NCI-H1694 treated with DMSO at 0.1 percent for 48 hours (cell line): ENCODE measurements at regions not wholly inside any gene's neighbourhood (a gene's known extent, or its start where the extent isn't known, plus 50 kb on each side); places are given as distances from the start of the nearest gene placed in this dataset.
"Not testable (repeated sequence)": the region's sequence is repeated elsewhere in the genome, so short reads cannot be mapped to it uniquely, and the experiment has no call there.

ENCODE experiments used
- DNase-seq: peaks from one replicate; lab custom pipeline; 2025; lab: John Stamatoyannopoulos, UW

DNA sequence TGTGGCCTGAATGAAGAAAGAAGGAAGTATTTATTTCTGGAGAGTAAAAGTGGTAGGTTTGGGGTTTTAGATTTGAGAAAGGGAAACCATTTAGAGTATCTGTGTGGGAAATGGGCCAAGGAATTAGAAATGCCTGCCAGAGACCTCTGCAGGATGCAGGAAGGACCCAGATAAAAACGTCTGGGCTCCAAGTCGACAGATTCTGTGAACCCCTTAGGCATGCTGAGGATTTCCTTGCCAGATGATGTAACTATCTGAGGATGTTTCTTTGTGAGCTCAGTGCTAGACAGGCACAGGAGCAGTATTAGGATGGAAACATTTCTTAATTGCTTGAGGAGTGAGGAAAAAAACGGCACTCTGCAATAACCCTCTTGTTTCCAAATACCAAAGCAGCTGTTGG, 251.8 kb upstream of the DMRT1 start:
- DNase-seq, result no peak

DNA sequence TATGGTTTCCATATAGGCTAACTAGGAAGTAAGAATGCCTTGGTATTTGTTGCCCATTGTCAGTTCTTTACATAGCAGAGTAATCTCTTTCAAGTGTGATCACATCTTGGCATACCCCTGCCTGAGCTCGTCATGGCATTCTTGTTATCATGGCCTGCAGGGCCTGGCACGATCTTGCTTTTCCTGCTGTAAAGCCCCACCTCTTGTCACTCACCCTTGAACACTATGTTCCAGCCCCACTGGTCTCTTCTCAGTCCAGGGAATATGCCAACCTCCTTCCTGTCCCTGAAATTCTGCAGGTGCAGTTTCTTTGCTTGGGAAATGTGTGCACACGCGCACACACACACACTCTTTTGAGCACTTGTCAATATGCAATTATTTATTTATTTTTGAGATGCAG, 250.2 kb upstream of the DMRT1 start:
- DNase-seq, result no peak

DNA sequence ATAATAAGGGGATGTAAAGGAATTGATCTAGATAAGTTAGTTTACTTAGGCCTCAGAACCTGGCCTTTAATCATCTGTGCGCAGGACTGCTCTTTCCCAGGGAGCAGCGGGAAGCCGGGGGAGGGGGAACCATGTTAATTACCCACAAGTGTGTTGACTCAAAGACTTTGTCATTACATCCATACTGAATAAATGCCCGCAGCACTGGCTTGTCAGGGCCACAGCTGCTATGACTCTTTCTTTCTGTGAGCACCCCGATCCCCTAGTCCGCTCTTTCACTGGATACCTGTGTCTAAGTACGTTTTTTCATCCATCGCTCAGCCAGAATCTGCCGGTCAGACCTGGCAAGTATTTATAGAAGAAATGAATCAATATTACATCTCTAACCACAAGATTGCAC, 249.3 kb upstream of the DMRT1 start:
- no peak for DNase-seq

DNA sequence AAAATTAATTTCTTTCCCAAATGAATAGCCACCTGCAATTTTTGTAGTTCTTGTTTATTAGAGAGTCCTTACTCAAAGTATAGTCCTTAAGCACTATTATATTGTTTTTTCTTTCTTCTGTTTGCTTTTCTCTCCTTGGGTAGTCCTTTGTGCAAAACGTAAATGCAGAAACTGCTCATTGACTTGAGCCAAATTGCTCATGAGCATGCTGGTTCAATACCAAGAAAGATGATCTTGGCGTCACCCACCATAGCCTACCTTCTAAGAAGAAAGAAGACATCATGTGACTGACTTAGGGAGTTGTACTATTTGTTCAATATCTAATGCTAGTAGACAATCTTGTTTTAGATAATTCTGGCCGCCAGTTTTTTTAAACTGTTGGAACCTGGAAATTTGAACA, 248.8 kb upstream of the DMRT1 start:
- no peak for DNase-seq

DNA sequence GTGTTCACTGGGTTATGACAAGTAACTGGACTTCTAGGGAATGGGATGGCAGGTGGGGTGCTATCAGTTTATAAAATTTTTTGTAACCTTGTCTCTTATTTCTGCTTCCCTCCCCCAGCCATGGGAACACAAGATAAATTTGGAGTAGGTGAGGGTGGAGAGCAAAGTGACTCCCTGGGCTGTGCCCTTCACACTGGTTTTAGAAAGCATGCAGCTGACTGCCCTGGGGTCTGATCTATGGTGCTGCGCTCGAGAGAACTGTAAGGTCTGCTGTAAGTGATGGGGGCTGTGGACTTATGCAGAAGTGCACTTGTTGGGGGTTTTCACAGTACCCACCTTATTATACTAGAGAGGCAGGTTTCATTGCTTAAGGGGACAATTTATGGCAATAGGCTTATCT, 247.7 kb upstream of the DMRT1 start:
- DNase-seq, result no peak

DNA sequence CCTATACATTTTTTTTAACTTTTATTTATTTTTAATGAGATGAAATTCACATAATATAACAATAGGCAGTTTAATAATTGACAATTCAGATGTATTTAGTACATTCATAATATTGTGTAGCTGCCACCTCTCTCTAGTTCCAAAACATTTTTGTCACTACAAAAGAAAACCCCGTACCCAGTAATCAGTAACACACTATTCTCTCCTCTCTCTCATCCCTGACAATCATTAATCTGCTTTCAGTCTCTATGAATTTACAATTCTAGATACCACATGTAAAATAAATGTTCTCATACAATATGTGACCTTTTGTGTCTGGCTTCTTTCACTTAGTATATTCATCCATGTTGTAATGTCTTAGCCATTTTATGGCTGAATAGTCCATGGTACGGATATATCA, 244.8 kb upstream of the DMRT1 start:
- no peak for DNase-seq

DNA sequence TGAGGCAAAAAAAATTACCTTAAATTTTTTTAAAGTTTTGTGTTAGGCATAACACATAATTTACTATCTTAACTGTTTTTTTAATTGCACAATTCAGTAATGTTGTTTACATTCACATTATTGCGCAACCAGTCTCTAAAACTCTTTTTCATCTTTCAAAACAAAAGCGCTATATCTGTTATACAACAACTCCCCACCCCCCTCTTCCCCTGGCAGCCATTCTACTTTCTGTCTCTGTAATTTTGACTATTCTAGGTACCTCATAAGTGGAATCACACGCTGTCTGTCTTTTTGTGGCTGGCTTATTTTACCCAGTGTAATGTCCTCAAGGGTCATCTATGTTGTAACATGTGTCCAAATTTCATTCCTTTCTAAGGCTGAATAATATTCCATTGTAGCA, 241.5 kb upstream of the DMRT1 start:
- DNase-seq, result no peak

DNA sequence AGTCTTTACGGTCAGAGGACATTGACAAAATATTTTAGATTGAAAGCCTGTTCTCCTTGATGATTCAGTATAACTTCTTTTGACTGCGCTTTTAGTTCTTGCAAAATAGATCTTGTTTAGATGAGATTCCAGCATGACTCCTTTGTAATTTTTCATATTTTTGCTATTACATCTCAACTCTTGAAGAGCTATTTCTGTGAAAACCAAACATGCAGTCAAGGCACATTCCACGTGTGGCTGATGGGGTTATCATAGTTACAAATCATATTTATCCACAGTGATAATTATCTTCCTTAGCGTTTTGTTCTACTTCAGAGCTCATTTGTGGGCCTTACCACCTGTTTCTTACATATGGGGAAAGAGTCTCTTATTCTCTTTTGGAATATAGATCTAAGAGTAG, 238.8 kb upstream of the DMRT1 start:
- no peak for DNase-seq

DNA sequence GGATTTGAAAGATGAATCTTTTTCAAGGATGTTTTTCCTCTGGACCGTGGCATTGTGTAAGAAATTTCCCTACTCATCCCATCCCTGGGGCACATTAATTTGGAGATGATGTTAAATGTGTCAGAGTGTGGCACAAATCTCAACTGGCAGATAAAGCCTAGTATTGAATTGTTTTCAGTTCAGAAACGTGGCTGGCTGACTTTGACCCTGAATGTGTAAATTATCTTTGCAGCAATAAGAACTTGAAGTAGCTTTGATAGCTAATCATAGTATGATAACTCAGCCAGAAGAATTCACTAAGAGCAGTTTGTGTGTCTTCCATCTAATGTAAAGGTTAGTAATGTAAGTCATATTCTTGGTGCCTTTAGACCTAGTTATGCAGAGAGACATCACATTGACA, 238.4 kb upstream of the DMRT1 start:
- no peak for DNase-seq

DNA sequence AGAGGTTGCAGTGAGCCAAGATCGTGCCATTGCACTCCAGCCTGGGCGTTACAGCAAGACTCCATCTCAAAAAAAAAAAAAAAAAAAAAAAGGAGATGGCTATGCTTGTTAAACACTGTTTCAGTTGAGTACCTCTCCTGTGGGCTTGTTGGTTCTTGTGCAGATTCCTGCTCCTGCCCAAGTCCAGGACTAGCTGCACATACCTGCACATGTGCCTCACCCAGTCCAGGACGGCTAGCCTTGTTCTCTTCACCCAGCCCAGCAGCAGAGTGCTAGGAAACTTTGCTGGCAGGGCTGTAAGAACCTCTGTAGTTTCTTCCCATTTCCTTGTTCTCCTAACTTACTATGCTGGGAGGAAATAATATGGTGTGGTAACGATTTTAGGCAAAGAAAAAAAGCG, 234.1 kb upstream of the DMRT1 start:
- DNase-seq, result no peak

DNA sequence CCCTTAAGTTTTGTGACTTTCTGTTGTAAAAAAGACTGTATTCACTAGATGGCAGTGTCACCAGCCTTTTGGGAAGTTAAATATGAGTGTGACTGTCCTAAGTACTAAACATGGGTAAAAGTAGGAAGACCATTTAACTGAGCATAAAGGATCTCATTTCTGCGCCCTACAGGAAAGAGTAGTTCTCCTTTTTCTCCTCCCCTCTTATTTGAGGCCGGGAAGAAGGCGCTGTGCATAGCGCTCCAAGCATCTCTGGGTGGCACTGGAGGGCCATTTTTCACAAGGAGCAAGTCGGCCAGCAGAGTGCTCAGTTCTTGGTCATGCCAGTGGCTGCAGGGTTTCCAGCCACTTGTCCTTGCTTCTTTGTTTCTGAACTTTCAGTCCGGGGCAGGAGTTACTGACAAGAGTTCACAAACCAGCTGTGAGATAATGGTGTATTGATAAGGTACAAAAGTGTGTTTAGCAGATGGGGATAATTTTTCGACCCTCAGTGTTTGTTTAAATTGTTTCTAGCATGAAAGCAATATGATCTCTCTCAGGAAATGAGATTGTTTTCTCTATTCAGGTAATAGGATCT, 227.6 kb upstream of the DMRT1 start:
- peak; percentile 62 for DNase-seq

DNA sequence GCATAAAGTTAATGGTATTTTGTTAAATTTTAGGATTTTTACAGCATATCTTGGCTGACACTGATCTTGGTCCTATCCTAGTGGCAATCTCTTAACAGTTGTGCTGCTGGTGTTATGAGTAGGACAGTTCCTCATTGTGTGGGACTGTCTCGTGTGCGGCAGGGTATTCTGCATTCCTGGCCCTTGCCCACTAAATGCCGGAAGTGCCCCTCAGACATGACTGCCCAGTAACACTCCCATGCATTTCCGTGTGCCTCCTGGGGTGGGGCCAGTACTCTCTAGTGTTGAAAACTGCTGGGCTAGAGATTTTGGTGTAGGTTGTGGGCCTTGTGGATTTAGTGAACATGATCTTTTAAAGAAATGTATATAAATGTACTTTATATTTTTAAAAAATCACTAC, 227.1 kb upstream of the DMRT1 start:
- no peak for DNase-seq

DNA sequence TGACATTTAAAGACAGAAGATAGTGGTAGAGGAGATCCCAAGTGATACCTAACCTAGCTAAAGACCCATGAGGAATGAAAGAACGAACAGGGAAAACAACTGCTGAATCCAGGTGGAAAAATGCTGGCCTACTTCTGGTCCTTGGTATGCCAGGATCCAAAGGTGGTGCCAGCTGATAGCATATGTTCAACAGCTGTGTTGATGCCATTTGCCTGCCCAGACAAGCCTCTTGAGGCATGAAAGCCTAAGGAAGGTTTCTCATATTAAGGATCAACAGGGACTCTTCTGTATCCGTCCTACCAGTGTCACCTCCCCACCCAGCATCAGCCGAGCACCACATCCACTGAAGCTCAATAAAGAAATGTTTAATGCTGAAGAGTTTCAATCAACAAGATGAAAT, 225.7 kb upstream of the DMRT1 start:
- peak; percentile 51 for DNase-seq

DNA sequence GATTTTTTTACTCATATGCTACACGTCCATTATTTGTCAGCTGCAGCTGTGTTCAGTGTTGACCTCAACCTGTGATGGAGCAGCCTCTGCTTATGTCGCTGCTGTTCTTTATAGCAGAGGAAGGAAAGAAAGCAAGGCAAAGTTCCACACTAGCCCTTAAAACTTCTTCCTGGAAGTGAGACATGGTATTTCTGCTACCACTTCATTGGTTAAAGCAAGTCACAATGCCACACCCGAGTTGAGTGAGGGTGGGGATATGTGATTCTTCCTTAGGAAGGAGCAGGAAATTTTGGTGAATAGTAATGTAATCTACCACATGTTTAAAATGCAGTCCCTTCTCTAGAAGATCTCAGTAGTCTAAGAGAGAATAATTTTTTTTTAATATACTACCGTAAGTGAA, 224.8 kb upstream of the DMRT1 start:
- DNase-seq, result no peak

DNA sequence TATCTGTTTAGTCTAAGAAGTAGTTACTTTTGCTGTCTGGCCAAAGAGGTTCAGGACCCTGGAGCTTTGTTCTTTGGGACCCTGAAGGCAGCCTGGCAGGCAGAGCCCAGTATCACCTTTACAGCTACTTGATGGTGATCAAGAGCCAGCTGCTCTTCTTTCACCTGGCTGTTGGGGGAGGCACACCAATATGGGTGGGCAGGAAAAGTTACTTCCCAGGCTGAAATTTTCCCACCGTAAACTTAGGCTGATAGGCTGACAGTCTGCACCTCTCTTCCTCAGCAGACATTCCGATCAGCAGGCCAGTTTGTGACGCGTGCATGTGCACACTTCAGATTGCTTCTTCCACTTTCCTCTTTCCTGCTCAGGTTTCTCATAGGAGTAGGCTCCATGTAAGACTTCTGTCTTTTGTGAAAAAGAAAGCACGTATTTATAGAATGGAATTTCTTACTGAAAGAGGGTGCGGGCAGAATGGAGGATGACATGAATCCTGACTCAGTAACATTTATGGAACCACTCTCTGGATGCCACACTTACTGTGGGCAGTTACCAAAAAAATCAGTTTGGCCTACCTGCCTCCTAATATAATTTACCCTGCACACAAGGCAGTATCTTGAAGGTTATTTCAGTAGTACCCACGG, 223.9 kb upstream of the DMRT1 start:
- no peak for DNase-seq

DNA sequence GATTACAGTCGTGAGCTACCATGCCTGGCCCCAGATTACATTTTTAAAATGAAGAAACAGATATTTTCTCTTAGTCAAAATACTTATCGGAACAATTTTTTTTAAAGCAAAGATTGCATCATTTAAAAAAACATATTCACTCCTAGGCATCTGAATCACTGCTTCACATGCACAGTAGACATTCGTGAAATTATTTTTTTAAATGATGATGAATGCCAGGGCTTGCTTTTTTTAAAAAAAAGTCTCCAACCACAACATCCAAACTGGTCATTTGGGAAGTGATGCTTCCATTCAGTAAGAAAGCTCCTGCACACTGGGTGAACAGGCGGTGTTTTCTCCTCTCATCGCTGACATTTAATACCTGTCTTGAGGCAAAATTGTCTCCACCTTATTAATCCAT, 223.0 kb upstream of the DMRT1 start:
- DNase-seq, result no peak

DNA sequence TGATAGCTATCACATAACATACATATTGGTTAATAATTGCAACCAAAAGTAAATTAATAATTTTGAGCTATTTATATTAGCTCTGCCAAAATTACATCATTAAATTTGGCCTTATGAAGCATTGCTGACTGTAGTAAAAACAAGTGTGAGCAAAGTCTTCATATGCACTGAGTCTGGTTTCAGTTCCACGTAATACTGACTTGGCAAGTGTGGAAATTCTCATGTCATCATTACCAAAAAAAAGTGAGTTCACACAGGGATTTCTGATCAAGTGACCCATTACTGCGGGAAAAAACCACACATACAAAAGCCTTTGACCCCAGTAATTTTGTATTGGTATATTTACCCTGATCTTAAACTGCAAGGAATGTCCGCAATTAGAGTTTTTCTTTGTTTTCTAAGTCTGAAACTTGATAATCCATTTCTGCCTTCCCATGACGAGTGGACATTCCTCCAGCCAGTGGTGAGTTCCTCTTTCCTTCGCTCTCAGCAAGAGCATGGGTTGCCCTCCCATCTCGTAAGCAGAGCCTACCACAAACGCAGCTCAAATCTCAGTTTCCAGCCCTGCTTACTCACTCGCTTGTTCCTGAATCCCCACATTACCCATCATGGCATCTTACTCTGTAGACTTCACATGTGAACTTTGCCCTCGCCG, 220.2 kb upstream of the DMRT1 start:
- no peak for DNase-seq

DNA sequence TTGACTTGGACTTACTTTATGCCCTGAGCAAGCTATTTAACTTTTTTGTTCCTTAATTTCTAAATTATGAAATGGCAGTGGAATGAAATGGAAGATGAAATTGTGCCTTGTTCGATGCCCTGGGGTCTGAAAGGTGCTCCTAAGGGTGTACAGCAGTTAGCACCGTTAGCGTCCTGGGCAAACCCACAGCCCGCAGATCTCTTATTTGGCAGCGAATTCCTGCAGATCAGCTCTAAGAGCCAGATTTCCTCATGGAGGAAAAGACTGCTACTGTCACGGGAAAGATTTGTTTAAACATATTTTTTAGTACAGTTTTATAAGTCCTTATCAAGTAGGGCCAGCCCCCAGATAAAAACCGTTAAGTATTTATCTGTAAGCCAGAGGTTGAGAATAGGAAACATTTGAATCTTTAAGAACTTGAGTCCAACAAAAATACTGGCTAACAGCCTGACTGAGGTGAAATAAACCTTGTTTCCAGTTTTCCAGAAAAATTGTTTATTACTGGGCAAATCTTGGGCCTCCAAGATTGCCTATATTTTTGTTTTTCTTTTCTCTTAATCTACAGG, 216.5 kb upstream of the DMRT1 start:
- DNase-seq, result no peak

DNA sequence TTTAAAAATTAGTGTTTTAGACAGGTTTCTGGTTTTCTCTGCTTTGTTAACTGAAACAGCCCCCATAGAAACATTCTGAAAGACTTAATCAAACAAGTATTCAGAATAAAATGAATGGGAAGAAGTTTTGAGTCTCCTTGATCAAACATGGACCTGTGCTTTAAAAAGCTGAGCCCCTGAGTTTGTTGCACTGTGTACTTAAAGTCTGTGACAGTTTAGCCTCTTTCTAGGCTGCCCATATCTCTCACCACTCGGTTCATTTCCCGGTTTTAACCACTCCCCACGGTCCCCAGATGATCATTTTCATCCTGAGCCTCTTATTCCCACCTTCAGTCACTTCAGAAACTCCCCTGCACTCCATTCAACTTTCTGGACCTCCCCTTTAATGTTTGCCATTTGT, 215.9 kb upstream of the DMRT1 start:
- DNase-seq, result no peak

DNA sequence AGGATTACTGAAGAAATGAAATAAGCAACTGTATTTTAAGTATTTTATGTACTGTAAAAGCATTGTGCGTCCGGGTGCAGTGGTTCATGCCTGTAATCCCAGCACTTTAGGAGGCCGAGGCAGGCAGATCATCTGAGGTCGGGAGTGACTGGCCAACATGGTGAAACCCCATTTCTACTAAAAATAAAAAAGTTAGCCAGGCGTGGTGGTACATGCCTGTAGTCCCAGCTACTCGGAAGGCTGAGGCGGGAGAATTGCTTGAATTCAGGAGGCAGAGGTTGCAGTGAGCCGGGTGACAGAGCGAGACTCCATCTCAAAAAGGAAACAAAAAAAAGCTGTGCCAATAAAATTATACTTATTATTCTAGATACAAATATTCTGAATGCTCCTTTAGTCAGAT, 215.4 kb upstream of the DMRT1 start:
- not testable (repeated sequence) for DNase-seq

DNA sequence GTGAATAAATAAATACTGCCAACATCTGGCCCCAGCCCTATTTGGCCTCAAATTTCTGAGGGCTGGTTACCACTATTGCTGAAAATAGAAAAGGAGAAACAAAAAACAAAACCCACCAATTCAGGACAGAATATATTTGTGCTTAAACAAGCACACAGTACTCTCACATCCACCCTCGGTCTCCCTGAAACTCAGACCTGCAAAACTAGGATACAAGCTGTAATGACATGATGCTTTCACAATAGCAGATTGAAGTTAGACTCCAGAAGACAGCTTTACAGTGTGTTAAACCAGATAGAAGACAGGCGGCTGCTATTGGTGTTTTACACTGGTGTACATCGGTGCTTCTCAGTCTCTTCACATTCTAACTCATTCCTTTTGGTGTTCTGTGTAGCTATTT, 214.9 kb upstream of the DMRT1 start:
- DNase-seq, result peak; percentile 2

DNA sequence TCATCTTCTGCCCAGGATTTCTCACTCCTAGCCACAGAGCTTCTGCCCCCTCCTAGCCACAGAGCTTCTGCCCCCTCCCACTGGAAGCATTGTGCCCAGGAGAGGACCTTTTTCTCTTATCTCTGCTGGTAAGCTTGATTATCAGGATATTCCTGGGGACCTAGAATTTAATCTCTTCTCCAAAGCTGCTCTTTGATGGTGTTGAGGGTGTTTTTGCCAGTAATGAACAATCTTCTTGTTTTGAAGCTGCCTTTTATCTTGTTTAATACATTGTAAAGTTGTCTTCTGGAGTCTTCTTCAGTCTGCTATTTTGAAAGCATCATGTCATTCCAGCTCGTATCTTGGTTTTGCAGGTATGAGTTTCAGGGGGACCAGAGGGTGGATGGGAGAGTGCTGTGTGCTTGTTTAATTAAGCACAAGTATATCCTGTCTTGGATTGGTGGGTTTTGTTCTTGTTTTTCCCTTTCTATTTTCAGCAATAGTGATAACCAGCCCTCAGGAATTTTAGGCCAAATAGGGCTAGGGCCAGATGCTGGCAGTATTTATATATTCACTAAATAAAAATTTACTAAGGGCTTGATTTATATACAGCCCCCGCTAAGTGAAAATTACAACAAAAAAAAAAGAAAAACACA, 214.0 kb upstream of the DMRT1 start:
- DNase-seq, result no peak

DNA sequence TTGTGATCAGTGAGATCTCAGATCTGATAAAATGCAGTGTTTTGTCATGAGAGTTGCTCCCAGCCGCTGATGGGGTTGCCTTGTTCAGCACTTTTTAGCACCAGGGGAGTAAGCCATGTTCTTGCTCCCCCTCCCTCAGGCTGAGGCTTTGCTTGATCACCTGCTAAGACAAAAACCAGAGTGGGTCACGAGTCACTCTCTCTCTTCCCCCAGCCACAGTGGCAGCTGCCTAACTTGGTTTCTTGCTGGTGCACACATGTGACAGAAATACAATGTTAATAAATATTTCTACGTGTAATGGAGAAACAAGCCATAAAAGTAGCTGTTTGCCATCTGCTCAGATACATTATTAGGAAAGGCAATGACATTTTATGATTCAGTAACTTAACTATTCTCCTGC, 212.4 kb upstream of the DMRT1 start:
- peak; percentile 27 for DNase-seq
